ENCODE measurements at regions not wholly inside any gene's neighbourhood (a gene's known extent, or its start where the extent isn't known, plus 50 kb on each side); places are given as distances from the start of the nearest gene placed in this dataset.

DNA sequence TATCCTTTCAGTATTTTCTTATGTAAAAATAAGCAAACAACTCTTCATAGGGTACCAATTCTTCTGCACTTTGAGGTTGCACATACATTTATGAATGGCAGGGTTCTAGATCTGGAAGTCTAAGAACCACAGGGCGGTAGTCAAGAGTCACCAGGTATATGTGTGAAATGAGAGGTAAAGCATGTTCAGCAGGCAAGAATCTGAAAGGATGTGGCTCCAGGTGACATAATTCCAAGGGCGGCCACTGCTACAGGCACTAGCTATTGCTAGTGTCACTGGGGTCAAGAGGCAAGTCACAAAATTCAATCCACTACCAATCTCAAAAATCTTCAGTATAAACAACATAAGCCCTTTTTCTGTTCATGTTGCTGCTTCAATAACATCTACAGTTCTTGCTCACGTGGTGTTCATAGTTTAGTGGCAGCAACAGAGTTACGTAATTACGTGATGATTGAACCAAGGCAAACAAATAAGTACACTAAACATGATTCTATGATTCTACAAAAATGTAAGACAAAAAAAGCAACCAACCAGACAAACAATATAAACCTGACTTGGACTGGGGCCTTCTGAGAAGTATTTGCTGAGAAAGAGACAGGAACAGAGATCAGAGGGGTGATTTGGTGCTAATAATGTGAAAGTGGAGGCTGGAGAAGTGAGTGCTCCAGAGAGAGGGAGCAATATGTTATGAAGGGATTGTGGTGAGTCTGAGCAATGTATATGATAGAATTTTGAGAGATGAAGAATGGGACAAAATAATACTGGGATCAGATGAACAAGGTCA lies 101.7 kb downstream of the NAA11 start:
- Histone ChIP-seq H3K4me3 (no peak overlapping the region), H3K9me3 (peaks cover 0 to 4% (median 0%) of the 10 kb centered on the region in 11 donors), H3K27me3 (no peaks in the 10 kb centered on the region), H3K27ac (no peak overlapping the region), H3K36me3 (no peaks in the 10 kb centered on the region), H3K4me1 (no peaks in the 10 kb centered on the region)
- no peak for TF ChIP-seq CTCF (IDR thresholded peaks at IDR 0.05)
- intact Hi-C loops (cut with DNase I), result no loop called here
- 88 to 92% methylated on average over 5 of the region's 5 CpGs for WGBS, 2 donors
- DNase-seq, result no peak
- ATAC-seq, result no peak

DNA sequence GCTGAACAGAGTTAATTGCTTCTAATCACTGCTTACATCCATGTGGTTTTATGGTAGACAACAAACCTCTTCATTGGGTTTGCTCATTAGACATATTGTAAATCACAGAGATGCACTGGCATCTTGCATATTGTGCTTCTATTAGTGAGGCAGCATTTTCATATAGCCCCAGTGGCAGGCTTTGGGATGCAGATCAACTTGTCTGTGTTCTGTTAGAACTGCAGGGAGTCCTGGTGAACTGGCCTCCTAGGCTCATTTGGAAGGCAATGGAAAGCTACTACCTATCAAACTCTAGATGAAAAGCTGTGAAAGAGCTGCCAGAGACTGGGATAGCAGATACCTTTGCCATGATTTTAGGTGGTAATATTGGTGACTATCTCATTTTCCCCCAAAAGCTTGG lies 108.8 kb downstream of the NAA11 start:
- no peak for ATAC-seq
- no peak for TF ChIP-seq CTCF (IDR thresholded peaks at IDR 0.05)

GRCh38 chr4:79213702-79214101 lies 112.2 kb downstream of the NAA11 start:
- DNase-seq (no peak), ATAC-seq (no peak)
- H3K4me1 ChIP-seq, result peaks cover 0 to 9% (median 0%) of the 10 kb centered on the region in 9 donors
- no peaks in the 10 kb centered on the region for H3K36me3 ChIP-seq
- no peaks in the 10 kb centered on the region for H3K27me3 ChIP-seq
- intact Hi-C loops (cut with DNase I), result no loop called here
- H3K27ac ChIP-seq, result no peak overlapping the region
- peaks cover 0 to 5% (median 0%) of the 10 kb centered on the region in 11 donors for H3K9me3 ChIP-seq
- no peak overlapping the region for H3K4me3 ChIP-seq
- TF ChIP-seq CTCF (IDR thresholded peaks at IDR 0.05), result no peak

More for the DNA sequence above, 108.8 kb downstream of the NAA11 start:
- intact Hi-C loops (cut with DNase I), result no loop called here
- Histone ChIP-seq H3K9me3 (peaks cover 0 to 5% (median 0%) of the 10 kb centered on the region in 11 donors), H3K4me1 (no peaks in the 10 kb centered on the region), H3K27ac (no peak overlapping the region), H3K4me3 (no peak overlapping the region), H3K36me3 (no peaks in the 10 kb centered on the region), H3K27me3 (no peaks in the 10 kb centered on the region)
- no peak for DNase-seq

GRCh38 chr4:79213010-79213409 lies 112.9 kb downstream of the NAA11 start:
- ATAC-seq (no peak), DNase-seq (no peak)
- Histone ChIP-seq H3K27ac (no peak overlapping the region), H3K9me3 (peaks cover 0 to 5% (median 0%) of the 10 kb centered on the region in 11 donors), H3K4me3 (no peak overlapping the region), H3K27me3 (no peaks in the 10 kb centered on the region), H3K4me1 (peaks cover 0 to 9% (median 0%) of the 10 kb centered on the region in 9 donors), H3K36me3 (no peaks in the 10 kb centered on the region)
- intact Hi-C loops (cut with DNase I), result no loop called here
- no peak for TF ChIP-seq CTCF (IDR thresholded peaks at IDR 0.05)
